ENCODE measurements at regions not wholly inside any gene's neighbourhood (a gene's known extent, or its start where the extent isn't known, plus 50 kb on each side); places are given as distances from the start of the nearest gene placed in this dataset.
A peak's percentile ranks its signal among the peaks of the same experiment; 100 is the strongest.

- TF ChIP-seq CREB1 (IDR thresholded peaks at IDR 0.05; ENCODE audit: low read depth) (no peak), USF1 (IDR thresholded peaks at IDR 0.05) (no peak), ZBTB7A (IDR thresholded peaks at IDR 0.05; ENCODE audit: low read depth) (no peak), TEAD4 (IDR thresholded peaks at IDR 0.05) (no peak)
Measured at GRCh38 chr5:54820346-54821134, 164.9 kb downstream of the ESM1 start.

DNA sequence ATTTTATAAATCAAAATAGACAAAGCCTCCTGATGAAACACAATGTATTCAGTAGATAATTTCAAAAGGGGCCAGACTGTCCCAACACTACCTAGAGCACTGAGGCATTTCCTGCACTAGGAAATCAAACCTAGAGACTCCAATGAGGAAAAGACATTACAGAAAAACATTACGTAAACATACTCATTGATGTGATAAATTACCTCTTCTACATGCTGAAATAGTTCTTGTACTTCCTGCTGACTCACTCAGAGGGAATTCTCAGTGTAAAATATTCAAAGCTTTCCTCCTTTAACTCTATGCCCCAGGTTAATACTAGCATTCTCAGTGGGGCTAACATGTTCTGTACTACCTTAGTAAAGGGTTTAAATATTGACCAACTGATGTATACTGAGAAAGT lies 178.0 kb downstream of the ESM1 start:
- no peak for TF ChIP-seq EGR1 (IDR thresholded peaks at IDR 0.05)
- TF ChIP-seq NFIC (IDR thresholded peaks at IDR 0.05) = no peak
- TF ChIP-seq TEAD4 (IDR thresholded peaks at IDR 0.05) = peak; percentile 42; the same call in 1 of the 2 replicates
- peak; percentile 43; the same call in 1 of the 2 replicates for TF ChIP-seq CEBPB (IDR thresholded peaks at IDR 0.05)
- no peak for TF ChIP-seq RAD21 (IDR thresholded peaks at IDR 0.05; ENCODE audit: low read depth)
- TF ChIP-seq YY1 (IDR thresholded peaks at IDR 0.05; ENCODE audit: low read depth) = no peak

GRCh38 chr5:54804521-54804920 lies 180.9 kb downstream of the ESM1 start:
- TF ChIP-seq YY1 (IDR thresholded peaks at IDR 0.05; ENCODE audit: low read depth) (no peak), TCF12 (IDR thresholded peaks at IDR 0.05; ENCODE audit: low read depth) (no peak), CREB1 (IDR thresholded peaks at IDR 0.05; ENCODE audit: low read depth) (no peak), RAD21 (IDR thresholded peaks at IDR 0.05; ENCODE audit: low read depth) (no peak), EP300 (IDR thresholded peaks at IDR 0.05; ENCODE audit: borderline replicate concordance) (no peak), ZBTB7A (IDR thresholded peaks at IDR 0.05; ENCODE audit: low read depth) (no peak), EGR1 (IDR thresholded peaks at IDR 0.05) (no peak), USF1 (IDR thresholded peaks at IDR 0.05) (no peak), FOXM1 (IDR thresholded peaks at IDR 0.05; ENCODE audit: borderline replicate concordance, low read depth) (no peak), NFIC (IDR thresholded peaks at IDR 0.05) (no peak)
- TF ChIP-seq, protein P1, sequence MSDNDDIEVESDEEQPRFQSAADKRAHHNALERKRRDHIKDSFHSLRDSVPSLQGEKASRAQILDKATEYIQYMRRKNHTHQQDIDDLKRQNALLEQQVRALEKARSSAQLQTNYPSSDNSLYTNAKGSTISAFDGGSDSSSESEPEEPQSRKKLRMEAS (IDR thresholded peaks at IDR 0.05) = no peak
- TF ChIP-seq, protein P2, sequence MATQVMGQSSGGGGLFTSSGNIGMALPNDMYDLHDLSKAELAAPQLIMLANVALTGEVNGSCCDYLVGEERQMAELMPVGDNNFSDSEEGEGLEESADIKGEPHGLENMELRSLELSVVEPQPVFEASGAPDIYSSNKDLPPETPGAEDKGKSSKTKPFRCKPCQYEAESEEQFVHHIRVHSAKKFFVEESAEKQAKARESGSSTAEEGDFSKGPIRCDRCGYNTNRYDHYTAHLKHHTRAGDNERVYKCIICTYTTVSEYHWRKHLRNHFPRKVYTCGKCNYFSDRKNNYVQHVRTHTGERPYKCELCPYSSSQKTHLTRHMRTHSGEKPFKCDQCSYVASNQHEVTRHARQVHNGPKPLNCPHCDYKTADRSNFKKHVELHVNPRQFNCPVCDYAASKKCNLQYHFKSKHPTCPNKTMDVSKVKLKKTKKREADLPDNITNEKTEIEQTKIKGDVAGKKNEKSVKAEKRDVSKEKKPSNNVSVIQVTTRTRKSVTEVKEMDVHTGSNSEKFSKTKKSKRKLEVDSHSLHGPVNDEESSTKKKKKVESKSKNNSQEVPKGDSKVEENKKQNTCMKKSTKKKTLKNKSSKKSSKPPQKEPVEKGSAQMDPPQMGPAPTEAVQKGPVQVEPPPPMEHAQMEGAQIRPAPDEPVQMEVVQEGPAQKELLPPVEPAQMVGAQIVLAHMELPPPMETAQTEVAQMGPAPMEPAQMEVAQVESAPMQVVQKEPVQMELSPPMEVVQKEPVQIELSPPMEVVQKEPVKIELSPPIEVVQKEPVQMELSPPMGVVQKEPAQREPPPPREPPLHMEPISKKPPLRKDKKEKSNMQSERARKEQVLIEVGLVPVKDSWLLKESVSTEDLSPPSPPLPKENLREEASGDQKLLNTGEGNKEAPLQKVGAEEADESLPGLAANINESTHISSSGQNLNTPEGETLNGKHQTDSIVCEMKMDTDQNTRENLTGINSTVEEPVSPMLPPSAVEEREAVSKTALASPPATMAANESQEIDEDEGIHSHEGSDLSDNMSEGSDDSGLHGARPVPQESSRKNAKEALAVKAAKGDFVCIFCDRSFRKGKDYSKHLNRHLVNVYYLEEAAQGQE (IDR thresholded peaks at IDR 0.05; ENCODE audit: low read depth) = no peak

DNA sequence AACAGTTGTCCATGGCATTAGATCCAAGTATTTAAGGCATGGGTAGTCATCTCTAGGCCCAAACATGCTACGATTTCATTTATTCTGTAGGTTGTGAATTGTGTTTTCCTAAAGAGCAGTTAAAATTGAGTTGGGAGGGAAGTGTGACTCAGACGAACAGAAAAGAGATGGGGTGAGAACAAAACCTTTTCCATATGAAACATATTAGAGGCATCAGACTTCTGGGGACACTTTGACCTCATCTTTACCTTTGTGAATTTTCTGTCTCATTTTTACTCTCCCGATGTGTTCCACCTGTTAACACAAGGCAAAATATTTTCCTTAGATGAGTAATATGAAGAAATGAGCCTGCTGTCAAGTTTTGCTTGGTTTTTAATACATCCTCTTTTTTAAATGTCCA lies 181.3 kb downstream of the ESM1 start:
- TF ChIP-seq, protein P1 (IDR thresholded peaks at IDR 0.05) = no peak
- TF ChIP-seq EGR1 (IDR thresholded peaks at IDR 0.05) (no peak), TAF1 (IDR thresholded peaks at IDR 0.05; ENCODE audit: low read depth) (no peak), USF1 (IDR thresholded peaks at IDR 0.05) (no peak), CEBPB (IDR thresholded peaks at IDR 0.05) (no peak), EP300 (IDR thresholded peaks at IDR 0.05; ENCODE audit: borderline replicate concordance) (no peak), RAD21 (IDR thresholded peaks at IDR 0.05; ENCODE audit: low read depth) (no peak), NFIC (IDR thresholded peaks at IDR 0.05) (no peak), FOXM1 (IDR thresholded peaks at IDR 0.05; ENCODE audit: borderline replicate concordance, low read depth) (no peak), ZBTB7A (IDR thresholded peaks at IDR 0.05; ENCODE audit: low read depth) (no peak), TEAD4 (IDR thresholded peaks at IDR 0.05) (no peak), TCF12 (IDR thresholded peaks at IDR 0.05; ENCODE audit: low read depth) (no peak)

- TF ChIP-seq, protein P1 (IDR thresholded peaks at IDR 0.05) = no peak
- TF ChIP-seq TAF1 (IDR thresholded peaks at IDR 0.05; ENCODE audit: low read depth) = no peak
- TF ChIP-seq YY1 (IDR thresholded peaks at IDR 0.05; ENCODE audit: low read depth) = no peak
- no peak for TF ChIP-seq CREB1 (IDR thresholded peaks at IDR 0.05; ENCODE audit: low read depth)
- TF ChIP-seq TCF12 (IDR thresholded peaks at IDR 0.05; ENCODE audit: low read depth) = no peak
- TF ChIP-seq ZBTB7A (IDR thresholded peaks at IDR 0.05; ENCODE audit: low read depth) = no peak
- no peak for TF ChIP-seq EGR1 (IDR thresholded peaks at IDR 0.05)
- TF ChIP-seq NFIC (IDR thresholded peaks at IDR 0.05) = no peak
- TF ChIP-seq, protein P2 (IDR thresholded peaks at IDR 0.05; ENCODE audit: low read depth) = no peak
- no peak for TF ChIP-seq FOXM1 (IDR thresholded peaks at IDR 0.05; ENCODE audit: borderline replicate concordance, low read depth)
- no peak for TF ChIP-seq USF1 (IDR thresholded peaks at IDR 0.05)
Measured at GRCh38 chr5:54803471-54804011, 181.9 kb downstream of the ESM1 start.
